GM12875 (cell line): ENCODE measurements at regions not wholly inside any gene's neighbourhood (a gene's known extent, or its start where the extent isn't known, plus 50 kb on each side); places are given as distances from the start of the nearest gene placed in this dataset.

Source experiments
- H3K4me3 ChIP-seq: one replicate; pipeline ENCODE4 v1.5.1; 2011; ENCODE audit warnings: low read depth, low read length, control low read depth
- CTCF ChIP-seq: IDR thresholded peaks from 2 replicates; pipeline ENCODE4 v1.5.1; 2011; ENCODE audit warnings: low read depth, mild to moderate bottlenecking, control low read depth, inconsistent platforms, low read length, moderate library complexity, borderline replicate concordance; ENCODE audit not compliant: insufficient read depth

DNA sequence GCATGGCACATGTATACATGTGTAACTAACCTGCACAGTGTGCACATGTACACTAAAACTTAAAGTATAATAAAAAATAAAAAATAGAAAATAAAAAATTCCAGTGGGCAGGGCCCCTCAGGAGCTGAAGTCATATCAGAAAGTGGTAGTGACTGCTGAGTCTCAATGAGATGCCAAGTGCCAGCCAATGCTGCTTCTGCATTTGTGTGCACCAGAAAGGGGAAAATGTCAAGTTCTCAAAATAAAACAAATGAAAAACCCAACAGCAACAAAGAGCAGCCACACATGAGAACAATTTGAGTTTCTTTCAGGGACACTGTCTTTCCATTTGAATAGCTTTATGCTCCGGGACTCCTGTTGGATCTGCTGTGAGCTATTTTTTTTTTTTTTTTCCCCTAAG, 117.2 kb upstream of the CCDC112 start:
- no peak for TF ChIP-seq CTCF
- H3K4me3 ChIP-seq = no peak overlapping the region

- TF ChIP-seq CTCF = no peak
- H3K4me3 ChIP-seq = no peak overlapping the region
Measured at GRCh38 chr5:115409094-115409493, 112.6 kb upstream of the CCDC112 start.

GRCh38 chr5:115402822-115403577, 106.5 kb upstream of the CCDC112 start:
- no peak for TF ChIP-seq CTCF
- H3K4me3 ChIP-seq = no peak overlapping the region

DNA sequence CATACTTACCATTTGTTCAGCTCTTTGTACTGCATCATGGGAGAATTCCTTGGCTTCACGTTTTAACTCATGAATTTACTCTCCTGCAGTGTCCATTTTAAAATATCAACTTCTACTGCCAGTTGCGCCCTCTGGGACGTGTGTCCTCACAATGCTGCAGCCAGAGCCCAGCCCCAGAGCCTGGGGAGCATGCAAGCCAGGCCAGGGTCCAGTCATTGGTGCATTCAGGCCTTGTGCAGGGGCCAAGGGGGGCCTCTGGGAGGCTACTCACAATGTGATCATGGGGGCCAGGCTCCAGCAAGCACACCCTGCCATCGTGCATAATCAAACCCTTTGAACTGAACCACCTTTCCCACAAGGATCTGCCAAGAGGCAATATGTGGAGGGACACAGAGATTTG, 105.6 kb upstream of the CCDC112 start:
- TF ChIP-seq CTCF = no peak
- H3K4me3 ChIP-seq = no peak overlapping the region

- no peak overlapping the region for H3K4me3 ChIP-seq
- TF ChIP-seq CTCF = no peak
Measured at GRCh38 chr5:115398719-115399118, 102.3 kb upstream of the CCDC112 start.

GRCh38 chr5:115396688-115397087, 100.2 kb upstream of the CCDC112 start:
- TF ChIP-seq CTCF = no peak
- H3K4me3 ChIP-seq = no peak overlapping the region

DNA sequence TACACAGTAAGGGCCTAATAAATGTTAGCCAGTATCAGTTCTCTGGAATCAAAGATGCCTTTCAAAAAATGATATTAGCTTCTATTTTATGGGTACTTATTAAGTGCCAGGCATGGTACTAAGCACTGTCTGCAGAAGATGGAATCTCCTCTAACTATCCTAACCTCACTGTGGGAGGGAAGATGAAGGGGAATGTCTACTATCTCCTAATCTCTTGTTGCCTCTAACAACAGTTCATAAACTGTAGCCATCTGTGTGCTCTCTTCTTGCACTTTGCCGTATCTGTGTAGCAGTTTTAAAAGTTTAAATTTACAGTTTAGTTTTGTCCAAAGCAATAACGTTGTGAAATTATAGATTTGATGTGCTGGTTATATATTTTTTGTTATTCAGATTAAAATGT, 99.6 kb upstream of the CCDC112 start:
- no peak overlapping the region for H3K4me3 ChIP-seq
- TF ChIP-seq CTCF = no peak
